ENCODE measurements at regions not wholly inside any gene's neighbourhood (a gene's known extent, or its start where the extent isn't known, plus 50 kb on each side); places are given as distances from the start of the nearest gene placed in this dataset.
"Not testable (repeated sequence)": the region's sequence is repeated elsewhere in the genome, so short reads cannot be mapped to it uniquely, and the experiment has no call there.

DNA sequence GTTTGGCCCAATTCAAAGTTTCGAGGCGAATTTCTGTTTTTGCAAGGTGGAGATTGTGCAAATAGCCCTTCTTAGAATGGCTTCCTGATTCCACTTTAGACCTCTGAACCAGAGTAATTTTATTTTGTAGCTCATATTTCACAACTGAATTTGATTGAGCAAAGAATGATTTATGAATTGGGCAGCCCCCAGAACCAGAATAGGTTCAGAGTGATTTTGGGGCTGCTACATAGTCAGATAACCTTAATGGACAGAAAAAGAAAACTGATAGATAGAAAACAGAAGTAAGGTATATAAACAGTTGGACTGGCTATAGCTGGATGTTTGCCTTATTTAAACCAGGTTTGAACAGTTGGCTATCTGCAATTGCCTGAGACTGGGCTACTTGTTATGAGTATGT is 156.6 kb downstream of the YIPF5 start:
- no peak for DNase-seq

DNA sequence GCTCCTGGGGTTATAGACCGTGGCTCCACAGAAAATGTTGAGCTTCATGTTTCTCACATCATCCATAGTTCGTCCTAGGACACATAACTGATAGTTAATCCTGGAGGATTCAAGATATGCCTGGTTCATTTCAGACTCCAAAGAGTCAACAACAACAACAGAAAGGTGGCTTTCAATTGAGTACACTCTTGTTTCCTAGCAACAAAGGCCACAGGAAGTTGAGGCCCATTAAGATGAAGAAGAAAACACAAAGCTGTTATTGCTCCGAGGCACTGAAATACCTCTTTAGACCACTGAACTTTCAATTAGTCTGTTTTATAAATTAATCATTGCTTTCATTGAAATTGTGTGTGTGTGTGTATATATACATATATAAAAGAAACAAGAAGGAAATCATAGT is 154.5 kb downstream of the YIPF5 start:
- DNase-seq, result no peak

DNA sequence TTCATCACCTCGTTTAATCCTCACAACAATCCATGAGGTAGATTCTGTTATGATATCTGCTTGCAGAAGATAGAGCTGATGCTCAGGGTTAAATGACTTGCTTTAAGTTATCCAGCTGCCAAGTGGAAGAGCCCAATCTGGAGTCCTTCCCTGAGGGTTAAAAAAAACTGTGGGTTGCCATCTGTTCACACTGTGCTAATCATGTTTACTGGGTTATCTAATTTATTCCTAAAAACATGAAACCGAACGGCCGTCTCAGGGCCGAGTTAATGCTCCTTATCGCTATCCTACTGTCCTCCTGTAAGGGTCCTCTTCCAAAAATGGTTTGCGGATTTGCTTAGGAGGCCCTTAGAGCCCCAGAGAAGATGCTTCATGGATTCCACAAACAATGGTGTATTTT is 153.3 kb downstream of the YIPF5 start:
- no peak for DNase-seq

DNA sequence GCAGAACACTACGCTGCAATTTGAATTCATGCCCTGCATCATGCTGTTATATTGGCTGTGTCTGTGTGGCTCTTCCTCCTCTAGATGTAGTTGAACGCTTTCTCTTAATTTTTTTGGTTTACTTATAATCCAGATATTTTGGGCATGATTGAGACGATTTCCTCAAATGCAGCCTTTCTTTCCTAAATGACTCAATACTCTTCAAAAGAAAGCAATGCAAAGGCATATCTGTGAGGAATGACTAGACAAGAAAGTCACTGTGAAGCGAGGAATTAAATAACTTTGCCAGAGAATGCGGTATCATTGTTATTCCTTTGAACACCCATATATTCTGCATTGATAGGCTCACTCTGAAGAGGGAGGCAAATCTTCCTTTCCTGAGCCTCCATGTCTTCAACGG is 152.8 kb downstream of the YIPF5 start:
- no peak for DNase-seq

DNA sequence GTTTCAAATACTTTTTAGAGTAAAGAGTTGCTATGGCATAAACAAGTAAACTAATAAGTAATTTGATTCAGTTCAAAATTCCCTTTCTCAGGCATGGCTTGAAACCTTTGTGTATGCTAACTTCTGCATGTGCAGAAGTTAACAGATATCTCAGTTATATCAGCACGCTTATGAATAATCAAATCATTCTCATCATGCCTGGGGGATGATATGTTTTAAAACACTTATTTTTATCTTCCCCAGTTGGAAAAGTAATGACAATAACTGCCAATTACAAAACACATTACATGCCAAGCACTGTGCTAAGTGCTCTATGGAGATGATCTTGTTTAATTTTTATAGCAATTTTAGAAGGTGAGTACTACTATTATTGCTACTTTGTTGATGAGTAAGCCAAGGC is 146.4 kb downstream of the YIPF5 start:
- no peak for DNase-seq

DNA sequence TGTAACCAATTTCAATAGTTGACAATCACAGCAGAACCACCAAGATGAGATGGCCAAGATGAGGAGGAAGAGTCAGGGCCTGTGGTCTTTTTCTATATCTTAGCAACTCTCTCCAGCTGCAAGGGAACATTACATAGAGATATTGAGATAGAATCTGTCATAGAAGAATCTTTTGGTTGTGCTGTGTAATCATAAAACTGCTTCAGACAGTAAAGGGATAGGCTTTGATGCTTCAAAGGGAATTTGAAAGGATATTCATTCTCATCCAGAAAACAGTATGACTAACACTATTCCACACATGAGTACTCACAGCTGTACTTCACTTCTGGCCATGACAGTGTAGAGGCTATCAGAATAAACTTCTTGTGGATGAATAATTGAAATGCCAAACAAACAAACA is 145.9 kb downstream of the YIPF5 start:
- no peak for DNase-seq

DNA sequence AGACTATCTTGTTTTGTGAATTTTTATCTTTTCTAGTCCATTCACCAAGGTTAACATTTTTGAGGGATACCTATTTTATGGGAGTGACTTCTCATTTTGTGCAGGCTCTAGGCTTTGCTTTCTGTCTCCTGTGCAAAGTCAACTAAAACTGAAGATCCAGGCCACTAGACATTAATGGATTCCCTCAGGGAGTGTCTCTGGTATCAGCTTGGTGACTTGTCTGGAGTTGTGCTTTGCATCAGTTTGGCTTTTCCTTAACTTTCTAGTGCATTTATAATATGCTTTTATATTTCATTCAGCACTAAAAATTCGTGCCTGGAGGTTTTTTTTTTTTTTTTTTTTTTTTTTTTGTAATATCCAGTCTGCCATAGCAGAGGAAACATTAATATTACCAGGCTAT is 144.2 kb downstream of the YIPF5 start:
- DNase-seq, result no peak

DNA sequence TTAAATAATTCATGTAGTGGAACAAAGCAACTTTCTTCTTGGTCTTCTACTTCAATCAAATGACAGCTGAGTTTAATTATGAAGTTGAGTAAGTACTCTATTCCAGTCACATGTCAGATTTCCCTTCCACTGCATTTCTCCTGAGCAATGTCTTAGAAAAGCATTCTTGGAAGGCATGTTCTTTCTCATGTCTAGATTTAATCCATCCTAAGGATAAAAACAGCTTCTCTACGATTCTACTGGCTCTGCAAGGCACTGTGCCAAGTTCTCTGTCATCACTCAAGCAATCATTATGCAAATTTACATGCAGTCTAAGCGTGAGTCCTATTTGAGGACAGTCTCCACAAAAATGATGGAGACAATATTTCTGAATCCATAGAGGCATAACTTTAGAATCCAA is 142.4 kb downstream of the YIPF5 start:
- no peak for DNase-seq

DNA sequence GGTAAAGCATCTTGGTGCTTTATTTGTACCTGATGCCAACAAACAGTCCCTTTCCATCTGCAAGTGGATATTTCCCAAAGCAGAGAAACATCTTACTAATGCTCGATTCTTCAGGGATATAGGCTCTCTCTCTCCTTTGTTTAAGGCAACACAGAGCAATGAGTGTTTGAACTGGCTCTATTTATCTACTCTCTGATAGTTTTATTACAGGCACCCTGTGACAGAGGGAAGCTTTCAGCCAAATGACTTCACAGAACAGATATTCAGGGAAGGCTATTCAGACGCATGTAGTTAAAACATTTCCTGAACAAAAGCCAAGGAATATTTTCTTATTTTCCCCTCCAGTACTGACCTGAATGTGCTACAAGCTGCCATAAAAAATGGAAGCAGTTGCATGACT is 141.8 kb downstream of the YIPF5 start:
- no peak for DNase-seq

DNA sequence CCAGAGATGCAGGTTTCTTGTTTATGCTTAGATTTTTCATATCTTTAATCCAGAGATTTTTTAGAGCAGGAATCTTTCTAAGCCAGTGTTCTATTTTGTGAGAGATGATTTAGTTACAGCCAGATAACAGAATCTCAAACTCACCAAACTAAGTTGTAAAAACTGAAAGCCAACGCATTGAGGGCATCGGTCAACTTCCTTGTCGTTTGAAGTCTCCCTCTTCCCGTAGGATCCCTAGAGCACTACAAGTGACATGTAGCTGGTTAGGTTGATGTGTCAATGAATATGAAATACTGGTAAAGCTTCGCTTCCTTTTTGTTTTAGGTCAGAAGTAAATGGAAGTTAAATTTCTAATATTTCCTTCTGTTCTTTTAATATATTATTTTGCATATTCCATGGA is 139.6 kb downstream of the YIPF5 start:
- no peak for DNase-seq

DNA sequence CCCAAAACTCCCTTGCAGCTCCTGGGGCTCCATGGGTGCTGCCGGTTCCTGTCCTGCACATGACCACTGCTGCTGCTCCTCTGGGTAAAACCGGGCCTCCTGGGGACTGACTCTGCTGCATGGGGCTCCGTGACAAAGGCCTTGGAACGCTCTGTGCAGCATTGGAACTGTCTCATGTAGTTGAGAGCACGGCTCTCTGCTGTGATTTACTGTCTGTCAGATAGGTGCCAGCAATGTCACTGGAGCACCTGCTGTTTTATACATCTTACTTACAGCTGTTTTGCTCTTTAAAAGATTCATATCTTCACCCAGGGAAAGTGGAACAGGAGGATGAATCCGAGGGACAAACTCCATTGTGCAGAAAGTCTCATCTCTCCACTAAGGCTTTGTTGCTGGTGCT is 138.1 kb downstream of the YIPF5 start:
- no peak for DNase-seq

DNA sequence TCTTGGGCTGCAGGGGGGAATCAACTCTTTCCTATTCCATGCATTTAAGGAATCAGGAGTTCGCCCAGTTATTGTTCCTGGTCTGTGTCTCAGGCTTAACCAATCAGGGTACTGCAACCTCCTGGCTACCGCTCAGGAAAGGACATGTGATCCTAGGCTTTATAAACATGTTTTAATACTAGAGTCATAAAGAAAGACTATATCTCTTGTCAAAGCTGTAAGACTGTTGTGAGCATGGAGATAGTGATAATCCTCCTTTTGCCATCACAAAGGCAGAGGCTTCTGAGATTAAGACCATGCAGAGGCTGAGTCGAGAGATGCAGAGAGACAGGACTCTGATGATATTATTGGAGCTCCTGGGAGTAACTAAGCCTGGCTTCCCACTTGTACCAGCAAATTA is 137.0 kb downstream of the YIPF5 start:
- no peak for DNase-seq

DNA sequence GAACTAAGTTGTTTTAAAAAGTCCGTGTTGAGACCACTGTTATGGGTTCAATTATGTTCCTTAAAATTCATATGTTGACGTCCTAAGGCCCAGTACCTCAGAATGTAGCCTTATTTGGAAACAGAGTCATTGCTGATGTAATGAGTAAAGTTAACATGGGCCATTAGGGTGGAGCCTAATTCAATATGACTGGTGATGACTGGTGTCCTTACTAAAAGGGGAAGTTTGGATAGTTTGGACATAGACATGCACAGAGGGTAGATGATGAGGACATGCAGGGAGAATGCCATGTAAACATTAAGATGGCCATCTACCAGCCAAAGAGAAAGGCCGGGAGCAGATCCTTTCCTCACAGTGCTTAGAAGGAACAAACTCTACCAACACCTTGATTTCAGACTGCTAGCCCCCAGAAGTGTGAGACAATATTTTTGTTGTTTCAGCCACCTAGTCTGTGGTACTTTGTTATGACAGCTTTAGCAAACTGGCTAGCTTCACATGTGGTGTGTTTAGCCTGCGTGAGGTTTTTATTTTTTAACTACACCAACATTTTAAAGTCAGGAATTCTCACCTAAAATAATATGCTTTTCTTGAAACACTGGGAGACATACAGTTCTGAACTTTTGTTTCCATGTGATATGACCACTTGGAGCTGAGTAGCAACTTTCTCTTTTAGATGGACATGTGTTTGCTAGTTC is 135.3 kb downstream of the YIPF5 start:
- no peak for DNase-seq

DNA sequence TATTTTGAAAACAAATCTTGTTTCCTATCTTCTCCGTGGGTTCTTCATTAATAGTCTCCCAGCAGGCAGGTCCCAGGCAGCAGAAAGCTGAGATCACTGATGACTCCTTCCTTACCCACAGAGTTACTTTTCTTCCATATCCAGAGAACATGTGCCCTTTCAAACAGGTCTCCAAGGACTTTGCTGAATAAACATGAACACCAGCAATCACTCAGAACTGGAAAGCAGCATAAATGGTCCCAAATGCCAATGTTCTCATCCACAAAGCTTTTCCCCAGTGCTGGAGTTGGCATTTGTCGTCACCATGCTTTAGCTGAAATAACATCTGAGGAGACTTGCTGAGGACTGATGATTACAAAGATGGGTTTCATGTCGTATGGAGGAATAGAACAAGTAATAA is 134.0 kb downstream of the YIPF5 start:
- DNase-seq, result no peak

DNA sequence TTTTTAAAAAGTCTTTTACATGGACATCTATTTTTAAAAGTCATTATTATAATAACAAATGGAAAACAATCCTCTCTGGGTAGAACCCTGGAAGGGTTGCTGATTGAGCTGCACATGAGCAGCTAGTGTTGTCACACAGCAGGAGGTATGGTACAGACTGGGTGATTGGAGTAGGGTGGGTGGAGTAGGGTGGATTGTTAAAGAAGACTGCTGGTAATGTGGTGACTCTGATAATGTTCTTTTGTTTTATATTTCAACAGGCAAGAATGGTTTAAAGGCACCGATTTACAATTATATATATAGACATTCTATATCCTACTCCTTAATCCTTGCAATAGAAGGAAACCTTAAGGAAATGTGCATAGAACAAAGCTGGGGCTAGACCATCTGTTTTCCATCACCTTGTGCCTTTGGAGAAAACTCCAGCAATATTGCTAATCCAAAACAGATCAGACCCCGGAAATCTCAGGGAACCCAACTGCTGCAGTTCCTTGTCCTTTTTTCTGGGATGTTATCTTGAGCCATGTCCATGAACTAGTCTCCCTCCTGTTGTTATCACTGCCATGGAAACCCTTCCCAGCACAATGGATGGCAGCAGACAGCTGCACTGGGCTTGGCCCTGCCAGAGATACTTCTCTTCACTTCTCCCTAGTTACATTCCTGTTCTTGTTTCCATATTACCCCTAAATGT is 129.7 kb downstream of the YIPF5 start:
- DNase-seq, result no peak

DNA sequence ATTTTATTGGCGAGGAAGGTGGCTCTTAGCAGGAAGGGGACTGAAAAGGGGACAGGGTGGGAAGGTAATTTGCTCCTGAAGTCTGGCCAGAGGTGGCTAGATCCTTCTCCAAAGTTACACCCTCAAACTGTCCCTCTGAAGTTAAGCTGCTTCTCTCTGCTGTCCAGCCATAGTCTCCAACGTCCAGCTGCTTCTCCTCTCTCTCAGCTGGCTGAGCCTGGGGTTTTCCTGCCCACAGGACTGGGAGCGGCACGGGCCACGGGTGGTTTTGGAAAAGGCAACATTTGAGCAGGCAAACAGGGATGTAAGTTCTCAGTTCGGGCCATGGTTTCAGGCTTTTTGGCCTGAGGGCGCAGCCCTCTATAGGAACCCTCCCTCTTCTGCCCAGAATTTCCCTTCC is 128.3 kb downstream of the YIPF5 start:
- DNase-seq, result no peak

DNA sequence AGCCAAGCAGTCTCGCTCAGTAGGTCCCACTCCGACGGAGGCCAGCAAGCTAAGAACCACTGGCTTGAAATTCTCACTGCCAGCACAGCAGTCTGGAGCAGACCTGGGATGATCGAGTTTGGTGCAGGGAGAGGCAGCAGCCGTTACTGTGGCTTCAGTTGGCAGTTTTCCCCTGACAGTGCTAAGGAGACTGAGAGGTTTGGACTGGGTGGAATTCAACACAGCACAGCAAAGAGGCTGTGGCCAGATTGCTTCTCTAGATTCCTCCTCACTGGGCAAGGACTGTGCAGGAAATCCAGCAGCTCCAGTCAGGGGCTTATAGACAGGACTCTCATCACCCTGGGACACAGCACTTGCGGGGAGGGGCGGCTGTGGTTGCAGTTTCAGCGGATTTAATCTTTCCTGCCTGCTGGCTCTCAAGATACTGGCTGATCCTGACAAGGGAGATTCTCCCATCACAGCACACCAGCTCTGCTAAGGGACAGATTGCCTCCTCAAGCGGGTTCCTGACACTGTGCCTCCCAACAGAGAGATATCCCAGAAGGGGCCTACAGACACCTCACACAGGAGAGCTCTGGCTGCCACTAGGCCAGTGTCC is 122.1 kb downstream of the YIPF5 start:
- DNase-seq, result no peak

DNA sequence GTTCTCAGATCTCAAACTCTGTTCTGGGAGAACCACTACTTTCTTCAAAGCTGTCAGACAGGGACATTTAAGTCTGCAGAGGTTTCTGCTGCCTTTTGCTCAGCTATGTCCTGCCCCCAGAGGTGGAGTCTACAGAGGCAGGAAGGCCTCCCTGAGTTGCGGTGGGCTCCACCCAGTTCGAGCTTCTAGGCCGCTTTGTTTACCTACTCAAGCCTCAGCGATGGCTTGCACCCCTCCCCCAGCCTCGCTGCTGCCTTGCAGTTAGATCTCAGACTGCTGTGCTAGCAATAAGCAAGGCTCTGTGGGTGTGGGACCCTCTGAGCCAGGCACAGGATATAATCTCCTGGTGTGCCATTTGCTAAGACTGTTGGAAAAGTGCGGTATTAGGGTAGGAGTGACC is 115.1 kb downstream of the YIPF5 start:
- not testable (repeated sequence) for DNase-seq

DNA sequence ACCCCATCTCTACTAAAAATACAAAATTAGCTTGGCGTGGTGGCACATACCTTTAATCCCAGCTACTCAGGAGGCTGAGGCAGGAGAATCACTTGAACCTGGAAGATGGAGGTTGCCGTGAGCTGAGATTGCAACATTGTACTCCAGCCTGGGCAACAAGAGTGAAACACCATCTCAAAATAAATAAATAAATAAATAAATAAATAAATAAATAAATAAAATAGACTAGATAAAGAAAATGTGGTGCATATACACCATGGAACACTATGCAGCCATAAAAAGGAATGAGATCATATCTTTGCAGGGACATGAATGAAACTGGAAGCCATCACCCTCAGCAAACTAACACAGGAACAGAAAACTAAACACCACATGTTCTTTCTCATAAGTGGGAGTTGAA is 110.4 kb downstream of the YIPF5 start:
- DNase-seq, result not testable (repeated sequence)

DNA sequence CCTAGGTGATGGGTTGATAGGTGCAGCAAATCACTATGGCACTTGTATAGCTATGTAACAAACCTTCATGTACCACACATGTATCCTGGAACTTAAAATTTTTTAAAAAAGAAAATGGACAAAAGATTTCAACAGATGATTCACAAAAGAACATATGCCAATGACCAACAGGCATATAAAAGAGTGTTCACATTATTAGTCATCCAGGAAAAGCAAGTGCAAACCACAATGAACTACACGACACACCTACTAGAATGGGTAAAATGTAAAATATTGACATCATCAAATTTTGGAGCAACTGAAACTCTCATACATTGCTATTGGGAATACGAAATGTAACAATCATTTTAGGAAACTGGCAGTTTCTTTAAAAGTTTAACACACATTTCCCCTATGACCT is 109.9 kb downstream of the YIPF5 start:
- DNase-seq, result no peak

DNA sequence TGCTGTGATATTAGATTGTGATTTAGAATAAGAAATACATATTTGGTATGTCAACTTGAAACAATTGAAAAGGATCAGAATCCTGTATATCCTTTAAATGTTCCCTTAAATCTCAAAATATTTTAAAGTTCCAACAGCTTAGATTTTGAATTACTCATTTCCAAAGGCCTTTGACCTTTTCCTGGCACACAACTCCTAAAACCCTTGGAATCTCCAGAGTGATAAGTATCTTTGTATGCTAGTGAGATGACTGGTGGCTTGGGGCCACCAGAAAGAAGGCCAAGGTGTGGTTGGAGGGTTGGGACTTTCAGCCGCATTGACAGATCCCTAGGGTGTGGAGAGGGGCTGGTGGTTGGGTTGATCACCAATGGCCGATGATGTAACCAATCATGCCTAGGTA is 104.7 kb downstream of the YIPF5 start:
- no peak for DNase-seq

DNA sequence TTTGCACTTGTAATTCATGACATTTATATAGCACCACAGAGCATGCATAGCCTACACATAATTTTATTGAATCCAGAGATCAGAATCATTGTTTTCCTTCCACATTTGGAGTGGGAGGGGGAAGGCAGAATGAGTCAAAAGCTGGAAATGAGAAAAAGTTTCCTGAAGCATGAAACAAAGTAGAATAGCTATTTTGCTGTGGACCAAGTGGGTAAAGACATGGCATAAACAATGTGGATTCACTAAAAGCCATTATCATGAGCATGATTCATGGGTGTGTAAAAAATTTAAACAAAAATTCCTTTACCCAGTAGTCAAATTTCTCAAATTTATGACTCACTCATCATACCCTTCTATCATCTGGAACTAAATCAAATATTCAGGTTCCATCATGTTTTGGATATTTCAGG is 97.9 kb downstream of the YIPF5 start:
- DNase-seq, result no peak

DNA sequence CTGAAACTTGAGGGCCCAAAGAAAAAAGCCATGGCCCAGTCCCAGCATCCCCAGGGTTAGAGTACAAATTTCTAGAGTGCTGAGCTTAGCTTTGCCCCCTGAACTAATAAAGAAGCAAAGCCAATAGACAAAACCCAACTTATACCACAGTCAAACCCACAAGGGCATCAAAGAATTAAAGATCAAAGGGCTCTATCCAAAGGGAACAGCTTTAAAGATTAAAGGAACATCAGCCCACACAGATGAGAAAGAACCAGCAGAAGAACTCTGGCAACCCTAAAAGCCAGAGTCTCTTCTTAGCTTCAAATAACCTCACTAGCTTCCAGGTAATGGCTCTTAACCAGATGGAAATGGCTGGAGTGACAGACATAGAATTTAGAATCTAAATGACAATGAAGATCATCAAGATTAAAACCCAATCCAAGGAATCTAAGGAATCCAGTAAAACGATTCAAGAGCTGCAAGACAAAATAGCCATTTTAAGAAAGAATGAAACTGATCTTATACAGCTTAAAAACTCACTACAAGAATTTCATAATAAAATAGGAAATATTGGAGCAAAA is 93.9 kb downstream of the YIPF5 start:
- DNase-seq, result no peak

DNA sequence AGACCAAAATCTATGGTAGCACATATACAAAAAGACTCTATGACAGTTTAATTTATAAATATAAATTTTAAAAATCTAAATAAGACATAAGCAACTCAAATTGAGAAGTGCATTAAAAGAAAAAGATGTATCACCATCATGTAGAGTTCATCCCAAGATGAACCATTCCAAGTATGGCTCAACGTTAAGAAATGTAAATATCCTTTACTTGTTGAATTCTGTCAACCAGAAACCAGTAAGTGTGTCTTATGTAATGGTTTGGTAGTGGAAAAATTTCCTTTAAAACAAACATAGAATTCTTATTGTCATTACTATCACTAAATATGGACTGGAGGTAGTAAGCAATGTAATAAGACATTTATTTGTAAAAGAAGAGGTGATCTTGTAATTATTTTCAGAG is 87.3 kb downstream of the YIPF5 start:
- no peak for DNase-seq
